ENCODE measurements at regions not wholly inside any gene's neighbourhood (a gene's known extent, or its start where the extent isn't known, plus 50 kb on each side); places are given as distances from the start of the nearest gene placed in this dataset.

DNA sequence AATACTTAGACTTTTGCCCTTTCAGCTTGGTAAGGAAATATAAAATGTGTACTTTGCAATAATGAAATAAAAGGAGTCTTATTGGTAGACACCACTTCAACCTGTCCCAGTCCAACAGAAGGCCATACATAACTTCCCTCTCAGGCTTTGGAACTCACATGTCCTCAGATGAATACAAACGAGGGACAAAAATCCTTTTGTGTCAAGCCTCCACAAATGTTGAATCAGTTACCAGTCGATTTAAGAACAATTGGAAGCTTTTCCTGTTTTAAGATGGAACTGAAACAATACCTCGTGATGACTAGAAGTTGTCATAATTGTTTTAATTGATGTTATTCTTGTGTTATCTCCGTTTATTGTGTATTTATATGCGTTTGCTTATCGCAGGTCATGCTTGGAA, 385.1 kb upstream of the POU3F3 start:
- no peak overlapping the region for H3K4me3 ChIP-seq (ENCODE audit: low read length)
- no peaks in the 10 kb centered on the region for H3K27me3 ChIP-seq (replicated peaks; ENCODE audit: insufficient read depth, low read length)
- H3K9me3 ChIP-seq (replicated peaks; ENCODE audit: insufficient read depth, low read length): no peaks in the 10 kb centered on the region
- H3K79me2 ChIP-seq (ENCODE audit: low read length): no peaks in the 10 kb centered on the region
- H3K4me1 ChIP-seq (ENCODE audit: low read length): no peaks in the 10 kb centered on the region
- no peaks in the 10 kb centered on the region for H3K36me3 ChIP-seq (replicated peaks; ENCODE audit: insufficient read depth, low read length)
- no peak overlapping the region for H3K27ac ChIP-seq (ENCODE audit: low read length)
- no peaks in the 10 kb centered on the region for H3F3A ChIP-seq (ENCODE audit: insufficient read depth, low read length)
- H4K20me1 ChIP-seq (ENCODE audit: insufficient read depth, low read length): no peaks in the 10 kb centered on the region
- no peak for DNase-seq
- H3K9me2 ChIP-seq (replicated peaks; ENCODE audit: insufficient read depth, low read length): no peaks in the 10 kb centered on the region
- H3K4me2 ChIP-seq (ENCODE audit: low read depth, low read length): no peak overlapping the region
- H2AFZ ChIP-seq (ENCODE audit: low read length): no peak overlapping the region
- no peak overlapping the region for H3K9ac ChIP-seq (ENCODE audit: low read length)
- TF ChIP-seq EZH2phosphoT487 (IDR thresholded peaks at IDR 0.05; ENCODE audit: low read length): no peak
- no peak for TF ChIP-seq EZH2 (optimal IDR thresholded peaks at IDR 0.05; ENCODE audit: low read depth, low read length)
- TF ChIP-seq, protein P1, sequence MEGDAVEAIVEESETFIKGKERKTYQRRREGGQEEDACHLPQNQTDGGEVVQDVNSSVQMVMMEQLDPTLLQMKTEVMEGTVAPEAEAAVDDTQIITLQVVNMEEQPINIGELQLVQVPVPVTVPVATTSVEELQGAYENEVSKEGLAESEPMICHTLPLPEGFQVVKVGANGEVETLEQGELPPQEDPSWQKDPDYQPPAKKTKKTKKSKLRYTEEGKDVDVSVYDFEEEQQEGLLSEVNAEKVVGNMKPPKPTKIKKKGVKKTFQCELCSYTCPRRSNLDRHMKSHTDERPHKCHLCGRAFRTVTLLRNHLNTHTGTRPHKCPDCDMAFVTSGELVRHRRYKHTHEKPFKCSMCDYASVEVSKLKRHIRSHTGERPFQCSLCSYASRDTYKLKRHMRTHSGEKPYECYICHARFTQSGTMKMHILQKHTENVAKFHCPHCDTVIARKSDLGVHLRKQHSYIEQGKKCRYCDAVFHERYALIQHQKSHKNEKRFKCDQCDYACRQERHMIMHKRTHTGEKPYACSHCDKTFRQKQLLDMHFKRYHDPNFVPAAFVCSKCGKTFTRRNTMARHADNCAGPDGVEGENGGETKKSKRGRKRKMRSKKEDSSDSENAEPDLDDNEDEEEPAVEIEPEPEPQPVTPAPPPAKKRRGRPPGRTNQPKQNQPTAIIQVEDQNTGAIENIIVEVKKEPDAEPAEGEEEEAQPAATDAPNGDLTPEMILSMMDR (IDR thresholded peaks at IDR 0.05; ENCODE audit: low read length): no peak

DNA sequence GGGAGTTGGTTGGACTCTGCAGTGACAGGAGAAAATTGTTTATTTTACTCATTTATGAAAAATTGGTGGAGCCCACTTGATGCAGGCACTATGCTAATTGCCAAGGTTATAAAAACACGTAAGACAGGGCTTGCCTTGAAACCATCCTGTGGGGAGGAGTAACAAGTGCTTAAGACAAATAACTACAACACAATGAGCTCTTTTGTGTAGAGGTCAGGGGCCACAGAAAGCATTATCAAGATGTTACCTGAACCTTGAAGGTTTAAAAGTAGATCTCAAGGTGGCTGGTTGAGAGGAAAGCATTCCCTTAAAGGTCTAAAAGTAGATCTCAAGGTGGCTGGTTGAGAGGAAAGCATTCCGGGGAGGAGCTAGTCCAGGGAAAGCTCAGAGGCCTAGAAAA, 381.8 kb upstream of the POU3F3 start:
- H3K9me3 ChIP-seq (replicated peaks; ENCODE audit: insufficient read depth, low read length): no peaks in the 10 kb centered on the region
- H4K20me1 ChIP-seq (ENCODE audit: insufficient read depth, low read length): no peaks in the 10 kb centered on the region
- no peaks in the 10 kb centered on the region for H3K79me2 ChIP-seq (ENCODE audit: low read length)
- H3K4me2 ChIP-seq (ENCODE audit: low read depth, low read length): no peak overlapping the region
- no peak for TF ChIP-seq EZH2 (optimal IDR thresholded peaks at IDR 0.05; ENCODE audit: low read depth, low read length)
- TF ChIP-seq, protein P1 (IDR thresholded peaks at IDR 0.05; ENCODE audit: low read length): no peak
- no peak for TF ChIP-seq EZH2phosphoT487 (IDR thresholded peaks at IDR 0.05; ENCODE audit: low read length)
- no peaks in the 10 kb centered on the region for H3K27me3 ChIP-seq (replicated peaks; ENCODE audit: insufficient read depth, low read length)
- H3F3A ChIP-seq (ENCODE audit: insufficient read depth, low read length): no peaks in the 10 kb centered on the region
- H3K4me1 ChIP-seq (ENCODE audit: low read length): no peaks in the 10 kb centered on the region
- no peak overlapping the region for H3K9ac ChIP-seq (ENCODE audit: low read length)
- H3K36me3 ChIP-seq (replicated peaks; ENCODE audit: insufficient read depth, low read length): no peaks in the 10 kb centered on the region
- DNase-seq: no peak
- H3K27ac ChIP-seq (ENCODE audit: low read length): no peak overlapping the region
- no peak overlapping the region for H3K4me3 ChIP-seq (ENCODE audit: low read length)
- H2AFZ ChIP-seq (ENCODE audit: low read length): no peak overlapping the region
- no peaks in the 10 kb centered on the region for H3K9me2 ChIP-seq (replicated peaks; ENCODE audit: insufficient read depth, low read length)

DNA sequence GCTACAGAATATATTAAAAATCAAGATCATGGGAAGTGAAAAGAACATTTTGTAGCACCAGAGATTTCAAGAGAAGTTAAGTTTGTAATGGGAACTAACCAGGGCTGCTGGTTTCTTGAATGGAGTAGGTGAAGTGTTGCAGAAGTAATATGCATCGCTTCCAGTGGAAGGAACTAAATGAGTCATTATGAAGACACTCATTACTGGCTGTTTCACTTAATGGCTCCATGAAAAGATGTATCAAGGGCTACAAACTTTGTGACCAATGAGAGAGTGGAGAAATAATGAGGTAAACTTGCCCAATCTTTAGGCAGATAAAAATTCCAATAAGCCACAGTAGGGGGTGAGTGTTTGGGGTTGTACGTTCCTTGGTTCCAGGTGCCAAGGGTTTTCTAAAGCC, 380.4 kb upstream of the POU3F3 start:
- Histone ChIP-seq H3K4me1 (ENCODE audit: low read length) (no peaks in the 10 kb centered on the region), H3K27me3 (replicated peaks; ENCODE audit: insufficient read depth, low read length) (no peaks in the 10 kb centered on the region), H3F3A (ENCODE audit: insufficient read depth, low read length) (no peaks in the 10 kb centered on the region), H3K36me3 (replicated peaks; ENCODE audit: insufficient read depth, low read length) (no peaks in the 10 kb centered on the region), H3K4me3 (ENCODE audit: low read length) (no peak overlapping the region), H3K9me3 (replicated peaks; ENCODE audit: insufficient read depth, low read length) (no peaks in the 10 kb centered on the region), H3K4me2 (ENCODE audit: low read depth, low read length) (no peak overlapping the region), H3K27ac (ENCODE audit: low read length) (no peak overlapping the region), H2AFZ (ENCODE audit: low read length) (no peak overlapping the region), H3K9me2 (replicated peaks; ENCODE audit: insufficient read depth, low read length) (no peaks in the 10 kb centered on the region), H3K79me2 (ENCODE audit: low read length) (no peaks in the 10 kb centered on the region), H4K20me1 (ENCODE audit: insufficient read depth, low read length) (no peaks in the 10 kb centered on the region), H3K9ac (ENCODE audit: low read length) (no peak overlapping the region)
- DNase-seq: no peak
- TF ChIP-seq EZH2phosphoT487 (IDR thresholded peaks at IDR 0.05; ENCODE audit: low read length) (no peak), EZH2 (optimal IDR thresholded peaks at IDR 0.05; ENCODE audit: low read depth, low read length) (no peak)
- TF ChIP-seq, protein P1 (IDR thresholded peaks at IDR 0.05; ENCODE audit: low read length): no peak

Data from MM.1S (cell line).